ENCODE measurements at regions not wholly inside any gene's neighbourhood (a gene's known extent, or its start where the extent isn't known, plus 50 kb on each side); places are given as distances from the start of the nearest gene placed in this dataset.

- no peak for TF ChIP-seq EZH2 (IDR thresholded peaks at IDR 0.05; ENCODE audit: insufficient read depth, poor library complexity, severe bottlenecking)
- TF ChIP-seq EZH2phosphoT487 (IDR thresholded peaks at IDR 0.05; ENCODE audit: insufficient read depth, low read depth) = no peak
Observed at GRCh38 chr15:98425173-98425572, 223.2 kb upstream of the IGF1R start.
